MCF 10A (cell line): ENCODE measurements at regions not wholly inside any gene's neighbourhood (a gene's known extent, or its start where the extent isn't known, plus 50 kb on each side); places are given as distances from the start of the nearest gene placed in this dataset.

Source experiments
- BruUV-seq: library from RNA; stranded (reverse); fragments of 400-500 nt; replicated peaks from 2 replicates; lab custom pipeline; 2021; lab: Mats Ljungman, UMichigan
- CTCF ChIA-PET: fragments of 300-600 bp; sonication (Branson Sonifier 250); formaldehyde crosslinking; extraction: SDS; loops from one replicate; lab custom pipeline; 2021; ENCODE audit warnings: antibody characterized with exemption, inconsistent platforms; lab: Yijun Ruan, JAX
- POLR2A ChIA-PET: fragments of 300-600, 350-650 bp; sonication (Branson Sonifier 250); formaldehyde crosslinking; extraction: SDS; loops from one replicate; lab custom pipeline; 2020; ENCODE audit warnings: antibody characterized with exemption, inconsistent platforms; lab: Yijun Ruan, JAX
- DNase-seq: peaks from one replicate; pipeline ENCODE4 v3.0.0-alpha.2; 2018; ENCODE audit not compliant: unreplicated experiment
- H3K27ac Mint-ChIP-seq: one replicate; pipeline ENCODE4 v1.8.0; 2022; ENCODE audit warnings: mild to moderate bottlenecking, low read depth, mixed read lengths; ENCODE audit not compliant: unreplicated experiment
- H3K27me3 Mint-ChIP-seq: one replicate; pipeline ENCODE4 v1.8.0; 2022; ENCODE audit warnings: mixed read lengths; ENCODE audit not compliant: insufficient read depth, unreplicated experiment
- H3K36me3 Mint-ChIP-seq: one replicate; pipeline ENCODE4 v1.8.0; 2022; ENCODE audit warnings: mild to moderate bottlenecking, moderate library complexity, mixed read lengths; ENCODE audit not compliant: insufficient read depth, unreplicated experiment
- H3K4me1 Mint-ChIP-seq: one replicate; pipeline ENCODE4 v1.8.0; 2022; ENCODE audit warnings: mixed read lengths; ENCODE audit not compliant: insufficient read depth, unreplicated experiment
- H3K4me3 Mint-ChIP-seq: one replicate; pipeline ENCODE4 v1.8.0; 2022; ENCODE audit warnings: mild to moderate bottlenecking, moderate library complexity, mixed read lengths; ENCODE audit not compliant: unreplicated experiment
- H3K9me3 Mint-ChIP-seq: one replicate; pipeline ENCODE4 v1.8.0; 2022; ENCODE audit warnings: mixed read lengths; ENCODE audit not compliant: unreplicated experiment
- intact Hi-C: fragments of 100-400 bp; cut with micrococcal nuclease; formaldehyde crosslinking; loops from 2 replicates; pipeline ENCODE4 v1.14.1; 2022
- TF ChIP-seq, protein P1 (sequence below): fragments of 200-600 bp; IDR thresholded peaks from one replicate; pipeline ENCODE4 v1.8.0; 2022; ENCODE audit warnings: antibody characterized with exemption, mild to moderate bottlenecking; ENCODE audit not compliant: unreplicated experiment

DNA sequence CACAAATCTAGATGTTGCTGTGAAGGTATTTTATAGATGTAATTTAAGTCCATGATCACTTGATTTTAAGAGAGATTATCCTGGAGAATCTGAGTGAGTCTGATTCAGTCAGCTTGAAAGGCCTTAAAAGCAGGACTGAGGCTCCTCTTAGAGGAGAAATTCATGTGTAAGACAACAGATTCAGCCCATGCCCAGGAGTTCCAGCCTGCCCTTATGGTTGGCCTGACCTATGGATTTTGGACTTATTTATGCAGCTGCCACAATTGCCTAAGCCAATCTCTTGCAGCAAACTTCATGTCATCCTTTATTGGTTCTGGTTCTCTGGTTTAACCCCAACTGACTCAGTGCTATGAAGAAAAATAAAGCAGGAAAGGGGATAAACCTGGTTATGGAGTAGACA is 296.5 kb upstream of the RASGRP1 start:
- intact Hi-C loops, result no loop called here
- no peak overlapping the region for H3K27ac Mint-ChIP-seq
- TF ChIP-seq, protein P1, sequence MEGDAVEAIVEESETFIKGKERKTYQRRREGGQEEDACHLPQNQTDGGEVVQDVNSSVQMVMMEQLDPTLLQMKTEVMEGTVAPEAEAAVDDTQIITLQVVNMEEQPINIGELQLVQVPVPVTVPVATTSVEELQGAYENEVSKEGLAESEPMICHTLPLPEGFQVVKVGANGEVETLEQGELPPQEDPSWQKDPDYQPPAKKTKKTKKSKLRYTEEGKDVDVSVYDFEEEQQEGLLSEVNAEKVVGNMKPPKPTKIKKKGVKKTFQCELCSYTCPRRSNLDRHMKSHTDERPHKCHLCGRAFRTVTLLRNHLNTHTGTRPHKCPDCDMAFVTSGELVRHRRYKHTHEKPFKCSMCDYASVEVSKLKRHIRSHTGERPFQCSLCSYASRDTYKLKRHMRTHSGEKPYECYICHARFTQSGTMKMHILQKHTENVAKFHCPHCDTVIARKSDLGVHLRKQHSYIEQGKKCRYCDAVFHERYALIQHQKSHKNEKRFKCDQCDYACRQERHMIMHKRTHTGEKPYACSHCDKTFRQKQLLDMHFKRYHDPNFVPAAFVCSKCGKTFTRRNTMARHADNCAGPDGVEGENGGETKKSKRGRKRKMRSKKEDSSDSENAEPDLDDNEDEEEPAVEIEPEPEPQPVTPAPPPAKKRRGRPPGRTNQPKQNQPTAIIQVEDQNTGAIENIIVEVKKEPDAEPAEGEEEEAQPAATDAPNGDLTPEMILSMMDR, result no peak
- no peak overlapping the region for H3K4me3 Mint-ChIP-seq
- H3K27me3 Mint-ChIP-seq, result no peaks in the 10 kb centered on the region
- CTCF ChIA-PET, result interaction anchor here (0.7 kb wide), 1 partner anchor 40 kb away, joined by 4 read pairs; no protein-coding TSS in a partner anchor
- no peaks in the 10 kb centered on the region for H3K4me1 Mint-ChIP-seq
- no TSS peak for BruUV-seq
- POLR2A ChIA-PET, result interaction anchor here (0.5 kb wide), 1 partner anchor 713 kb away, joined by 3 read pairs; no protein-coding TSS in a partner anchor
- H3K36me3 Mint-ChIP-seq, result no peaks in the 10 kb centered on the region
- no peak for DNase-seq
- H3K9me3 Mint-ChIP-seq, result no peaks in the 10 kb centered on the region

DNA sequence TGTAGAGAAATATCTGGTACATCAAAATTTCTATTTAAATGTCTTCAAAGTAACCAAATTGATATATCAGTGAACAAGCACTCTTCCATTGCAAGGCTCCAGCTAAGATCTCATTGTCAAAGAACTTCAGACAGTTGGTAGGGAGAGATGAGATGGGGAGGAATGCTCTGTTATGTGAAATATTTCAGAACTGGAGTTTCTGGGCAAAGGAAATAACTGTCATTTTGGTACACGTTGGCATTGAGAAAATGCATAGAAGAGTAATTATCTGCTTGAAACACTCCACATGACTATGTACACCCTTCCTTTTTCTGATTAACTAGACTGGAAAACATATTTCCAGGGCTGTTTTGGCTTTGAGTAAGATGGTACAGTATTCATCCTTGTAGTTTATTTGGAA is 297.5 kb upstream of the RASGRP1 start:
- BruUV-seq, result no TSS peak
- no peaks in the 10 kb centered on the region for H3K9me3 Mint-ChIP-seq
- H3K27ac Mint-ChIP-seq, result no peak overlapping the region
- intact Hi-C loops, result no loop called here
- TF ChIP-seq, protein P1, result no peak
- no peak for DNase-seq
- CTCF ChIA-PET, result no interaction called here
- H3K36me3 Mint-ChIP-seq, result no peaks in the 10 kb centered on the region
- no peaks in the 10 kb centered on the region for H3K4me1 Mint-ChIP-seq
- H3K4me3 Mint-ChIP-seq, result no peak overlapping the region
- H3K27me3 Mint-ChIP-seq, result no peaks in the 10 kb centered on the region
- POLR2A ChIA-PET, result interaction anchor here (0.6 kb wide), 1 partner anchor 516 kb away, joined by 4 read pairs; no protein-coding TSS in a partner anchor

DNA sequence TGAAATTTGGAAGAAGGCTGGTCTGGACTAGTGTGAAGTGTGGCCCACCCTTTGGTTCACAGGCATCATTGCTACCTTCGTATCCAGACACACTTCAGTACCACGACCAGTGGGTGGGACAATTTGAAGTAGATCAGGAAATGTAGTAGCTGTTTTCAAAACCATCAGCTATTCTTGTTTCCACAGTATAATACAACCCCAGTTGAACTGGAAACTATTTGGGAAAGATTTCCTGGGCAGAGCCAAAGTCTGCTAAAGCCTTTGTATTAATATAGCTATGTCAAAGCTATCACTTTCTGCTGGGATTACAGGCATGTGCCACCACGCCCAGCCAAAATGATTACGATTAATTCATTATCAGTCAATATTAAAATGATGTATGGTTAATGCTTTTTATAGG is 298.8 kb upstream of the RASGRP1 start:
- Mint-ChIP-seq H3K36me3 (no peaks in the 10 kb centered on the region), H3K27ac (no peak overlapping the region), H3K27me3 (no peaks in the 10 kb centered on the region), H3K4me3 (no peak overlapping the region), H3K4me1 (peaks cover 3% of the 10 kb centered on the region), H3K9me3 (no peaks in the 10 kb centered on the region)
- POLR2A ChIA-PET, result interaction anchor here (0.5 kb wide), 1 partner anchor 72 kb away, joined by 3 read pairs; no protein-coding TSS in a partner anchor
- CTCF ChIA-PET, result interaction anchor here (0.6 to 1.3 kb wide), 2 partner anchors 125 to 290 kb away, joined by 3 to 4 read pairs; no protein-coding TSS in a partner anchor
- DNase-seq, result no peak
- TF ChIP-seq, protein P1, result no peak
- intact Hi-C loops, result no loop called here
- no TSS peak for BruUV-seq

DNA sequence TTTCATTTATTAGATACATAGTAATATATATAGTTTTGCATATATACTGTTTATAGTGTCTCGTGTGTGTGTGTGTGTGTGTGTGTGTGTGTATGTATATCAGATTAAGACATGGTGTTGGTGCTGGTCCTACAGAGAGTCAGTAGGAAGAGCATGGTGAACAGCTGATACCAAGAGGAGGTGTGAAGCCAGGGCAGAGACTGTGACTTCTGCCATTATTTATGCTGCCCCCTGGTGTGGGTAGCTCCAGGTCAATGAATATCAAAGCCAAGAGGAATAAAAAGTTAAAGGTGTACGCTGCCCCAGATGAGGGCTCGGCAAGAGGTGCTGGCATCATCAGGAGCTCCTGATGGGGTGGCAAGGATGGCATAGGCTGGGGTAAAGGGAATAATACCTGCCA is 299.5 kb upstream of the RASGRP1 start:
- Mint-ChIP-seq H3K9me3 (peaks cover under 1% of the 10 kb centered on the region), H3K4me3 (no peak overlapping the region), H3K27ac (no peak overlapping the region), H3K4me1 (peaks cover 8% of the 10 kb centered on the region), H3K36me3 (no peaks in the 10 kb centered on the region), H3K27me3 (no peaks in the 10 kb centered on the region)
- no TSS peak for BruUV-seq
- intact Hi-C loops, result no loop called here
- no peak for DNase-seq
- TF ChIP-seq, protein P1, result no peak
- POLR2A ChIA-PET, result interaction anchor here (0.6 kb wide), 1 partner anchor 679 kb away, joined by 3 read pairs; no protein-coding TSS in a partner anchor
- CTCF ChIA-PET, result interaction anchor here (0.5 kb wide), 1 partner anchor 141 kb away, joined by 3 read pairs; no protein-coding TSS in a partner anchor
